SU-DHL-6 (cell line): ENCODE measurements at regions not wholly inside any gene's neighbourhood (a gene's known extent, or its start where the extent isn't known, plus 50 kb on each side); places are given as distances from the start of the nearest gene placed in this dataset.

Source experiments
- CTCF ChIP-seq: fragments of 200-600 bp; sonication (generic); IDR thresholded peaks from one replicate; pipeline ENCODE4 v1.5.1; 2017; ENCODE audit warnings: antibody characterized with exemption, mild to moderate bottlenecking, low read length, moderate library complexity; ENCODE audit not compliant: insufficient read depth, poor library complexity, severe bottlenecking
- EZH2phosphoT487 ChIP-seq: fragments of 200-600 bp; sonication (generic), shearing (Covaris generic); conservative IDR thresholded peaks from 2 replicates; pipeline ENCODE4 v1.6.1; 2018; ENCODE audit warnings: mild to moderate bottlenecking, antibody characterized with exemption, low read length, moderate library complexity, mixed read lengths

DNA sequence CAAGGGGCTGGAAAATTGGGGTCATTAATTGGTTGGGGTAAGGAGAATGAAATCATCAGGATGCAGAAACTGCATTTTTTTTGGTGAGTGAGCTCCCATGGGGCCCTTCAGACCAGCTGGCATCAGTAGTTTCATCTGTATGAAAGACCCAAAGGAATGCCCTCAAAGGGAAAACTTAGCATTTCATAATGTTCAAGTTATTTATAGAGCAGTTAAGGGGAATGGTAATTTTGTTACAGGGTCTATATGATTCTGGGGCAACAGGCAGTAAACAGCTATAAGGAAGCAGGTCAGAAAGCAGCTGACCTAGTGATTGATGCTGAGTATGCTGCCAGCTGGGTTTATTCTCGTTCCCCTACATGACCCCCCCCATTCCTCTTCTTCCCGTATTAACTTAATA lies 448.9 kb downstream of the OCA2 start:
- TF ChIP-seq CTCF (no peak), EZH2phosphoT487 (no peak)
